ENCODE measurements at regions not wholly inside any gene's neighbourhood (a gene's known extent, or its start where the extent isn't known, plus 50 kb on each side); places are given as distances from the start of the nearest gene placed in this dataset.

DNA sequence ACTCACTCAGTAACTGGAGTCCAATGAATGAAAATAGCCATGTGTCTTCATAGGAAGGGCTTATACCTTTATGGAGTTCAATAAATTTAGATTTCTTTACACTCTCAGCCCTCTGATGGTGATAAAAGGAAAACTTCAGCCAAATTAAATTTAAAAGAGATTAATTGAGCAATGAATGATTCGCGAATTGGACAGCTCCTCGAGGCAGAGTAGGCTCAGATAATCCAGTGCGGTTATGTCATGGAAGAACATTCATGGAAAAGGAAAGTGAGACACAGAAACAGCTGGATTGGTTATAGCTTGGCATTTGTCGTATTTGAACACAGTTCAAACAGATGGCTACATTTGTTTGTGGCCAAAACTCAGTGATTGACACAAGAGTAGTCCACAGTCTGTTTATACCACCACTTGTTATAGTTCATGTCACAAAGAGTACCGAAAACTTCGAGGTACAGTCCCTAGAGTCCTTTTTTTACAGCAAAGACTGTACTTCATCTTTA, 54.6 kb upstream of the TACR3 start:
- TF ChIP-seq CTCF (IDR thresholded peaks at IDR 0.05): no peak
- TF ChIP-seq POLR2A (IDR thresholded peaks at IDR 0.05): no peak

All from Peyer's patch (tissue), 4 donors.